GM19023 (cell line): ENCODE measurements at regions not wholly inside any gene's neighbourhood (a gene's known extent, or its start where the extent isn't known, plus 50 kb on each side); places are given as distances from the start of the nearest gene placed in this dataset.
"Not testable (repeated sequence)": the region's sequence is repeated elsewhere in the genome, so short reads cannot be mapped to it uniquely, and the experiment has no call there.

Experiments used
- ATAC-seq: cut with Tn5 transposase; IDR thresholded peaks from one replicate; pipeline ENCODE4 v1.9.1; 2021; ENCODE audit warnings: mild to moderate bottlenecking, moderate library complexity; ENCODE audit not compliant: unreplicated experiment

DNA sequence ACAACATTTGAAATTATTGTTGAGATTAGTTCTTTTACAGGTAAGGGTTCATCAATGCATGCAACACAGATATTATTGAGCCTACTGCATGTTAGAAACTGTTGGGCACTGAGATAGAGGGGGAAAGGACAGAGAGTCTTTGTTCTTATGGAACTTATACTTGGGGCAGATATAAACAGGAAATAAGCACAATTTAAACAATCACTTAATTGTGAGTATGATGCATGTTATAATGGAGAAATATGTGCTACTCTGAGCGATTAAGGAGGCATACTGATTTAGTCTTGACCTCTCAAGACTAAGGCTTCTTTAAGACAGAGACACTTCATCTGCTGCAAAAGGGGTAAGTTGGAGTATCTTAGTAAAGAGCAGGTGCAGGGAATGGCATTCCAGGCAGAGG lies 593.3 kb downstream of the CCSER2 start:
- no peak for ATAC-seq

GRCh38 chr10:84924131-84924530 lies 595.7 kb downstream of the CCSER2 start:
- no peak for ATAC-seq

- no peak for ATAC-seq
Measured at GRCh38 chr10:84925495-84925894, 597.1 kb downstream of the CCSER2 start.

DNA sequence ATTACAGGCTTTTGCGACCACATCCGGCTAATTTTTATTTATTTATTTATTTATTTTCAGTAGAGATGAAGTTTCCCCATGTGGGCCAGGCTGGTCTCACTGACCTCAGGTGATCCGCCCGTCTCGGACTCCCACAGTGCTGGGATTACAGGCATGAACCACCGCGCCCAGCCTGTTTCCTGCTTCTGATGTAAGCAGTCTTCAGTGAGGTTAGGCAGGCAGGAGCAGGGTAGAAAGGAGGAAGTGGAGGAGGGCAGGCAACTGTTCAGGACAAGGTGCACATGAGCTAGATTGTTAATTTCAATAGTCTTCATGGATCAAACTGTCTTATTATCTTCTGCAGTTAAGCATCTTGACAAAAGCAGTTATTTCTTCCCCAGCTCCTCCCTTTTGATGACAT lies 605.0 kb downstream of the CCSER2 start:
- no peak for ATAC-seq

GRCh38 chr10:84935772-84936171 lies 607.4 kb downstream of the CCSER2 start:
- no peak for ATAC-seq

- ATAC-seq, result no peak
Measured at GRCh38 chr10:84938117-84938905, 609.9 kb downstream of the CCSER2 start.

DNA sequence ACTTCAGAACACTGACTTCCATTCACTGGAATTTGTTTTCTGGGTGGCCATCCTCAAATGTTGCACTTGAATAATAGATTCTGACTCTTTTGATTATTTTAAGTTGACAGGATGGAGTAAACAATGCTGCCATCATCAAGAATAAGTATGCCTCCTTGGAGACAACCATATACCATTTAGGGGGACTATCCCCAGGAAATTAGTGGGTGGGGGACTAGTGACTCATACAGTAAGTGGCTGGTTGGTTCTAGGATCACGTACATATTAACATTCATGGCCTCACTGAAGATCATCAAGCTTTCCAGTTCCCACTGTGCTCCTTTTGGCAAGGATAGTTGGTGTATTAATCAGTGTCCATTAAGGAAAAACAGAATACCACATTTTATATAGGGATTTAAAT lies 615.2 kb downstream of the CCSER2 start:
- ATAC-seq, result no peak

GRCh38 chr10:84944187-84944586 lies 615.8 kb downstream of the CCSER2 start:
- ATAC-seq, result no peak

DNA sequence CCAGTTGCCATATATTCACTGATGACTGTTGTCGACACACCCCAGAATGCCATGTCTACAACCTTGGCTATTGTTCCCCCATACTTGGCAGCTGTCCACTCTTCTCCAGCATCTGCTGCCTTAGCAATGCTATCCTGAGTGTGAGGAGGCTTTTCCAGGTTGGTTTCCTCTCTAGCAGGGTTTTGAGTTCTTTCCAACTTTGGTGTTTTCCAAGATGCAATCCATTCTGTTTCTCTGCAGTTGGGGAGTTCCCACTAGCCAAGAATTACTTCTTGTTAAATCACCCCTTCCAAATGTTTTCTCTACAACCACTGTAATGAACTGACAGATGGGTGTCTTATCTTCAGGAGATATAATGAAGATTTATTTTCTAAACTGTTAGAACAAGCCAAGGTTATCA lies 617.4 kb downstream of the CCSER2 start:
- ATAC-seq, result no peak

GRCh38 chr10:84946904-84947303 lies 618.5 kb downstream of the CCSER2 start:
- ATAC-seq, result no peak

DNA sequence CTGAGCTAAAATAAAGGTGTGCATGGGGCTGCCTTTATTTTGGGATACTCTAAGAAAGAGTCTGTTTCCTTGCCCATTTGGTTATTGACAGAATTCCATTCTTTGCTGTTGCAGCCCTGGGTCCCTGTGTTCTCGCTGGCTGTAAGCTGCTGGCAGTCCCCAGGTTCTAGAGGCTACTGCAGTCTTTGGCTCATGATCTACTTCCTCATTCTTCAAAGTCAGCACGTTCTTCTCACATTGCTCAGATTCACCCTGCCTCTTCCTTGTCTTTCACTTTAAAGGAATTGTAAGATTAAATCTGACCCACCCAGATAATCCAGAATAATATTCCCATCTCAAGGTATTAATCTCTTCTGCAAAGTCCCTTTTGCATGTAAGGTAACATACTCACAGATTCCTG lies 620.3 kb downstream of the CCSER2 start:
- no peak for ATAC-seq

DNA sequence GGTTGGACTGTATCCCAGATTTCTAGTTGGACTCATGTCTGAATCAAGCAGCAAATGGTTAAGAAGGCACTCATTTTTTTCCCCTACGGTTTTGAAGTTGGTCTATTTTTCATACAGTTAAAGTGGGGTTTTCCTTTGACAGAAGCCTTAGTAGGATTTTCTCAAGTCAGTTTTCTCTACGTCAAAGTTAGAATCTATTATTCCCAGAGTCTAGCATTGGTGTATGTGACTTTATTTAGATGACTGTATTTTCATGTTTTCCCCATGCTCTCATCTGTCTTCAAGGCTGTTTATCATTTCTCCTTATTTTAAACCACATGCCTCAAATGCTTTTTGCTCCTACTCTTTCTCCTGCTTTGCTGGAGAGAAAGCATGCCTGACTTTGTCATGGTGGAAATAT lies 623.2 kb downstream of the CCSER2 start:
- no peak for ATAC-seq

- ATAC-seq, result no peak
Measured at GRCh38 chr10:84957427-84957826, 629.0 kb downstream of the CCSER2 start.

DNA sequence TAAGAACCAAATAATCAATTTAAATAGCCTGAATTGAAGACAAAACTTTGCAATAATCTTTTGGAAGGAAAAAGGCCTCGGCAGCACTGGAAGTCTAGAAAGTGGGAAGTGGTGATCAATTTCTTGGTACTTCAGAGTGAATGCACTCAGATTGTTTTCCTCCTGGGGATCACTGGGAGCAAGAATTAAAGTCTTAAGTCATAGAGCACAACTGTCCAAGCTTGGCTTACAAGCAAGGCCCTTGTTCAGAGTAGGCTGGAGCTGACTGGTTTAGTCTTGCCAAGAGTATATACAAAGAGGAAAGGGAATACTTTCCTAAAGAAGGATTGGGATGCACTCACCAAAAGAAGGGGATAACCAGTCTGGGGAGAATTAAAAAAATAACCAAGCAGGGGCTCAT lies 637.1 kb downstream of the CCSER2 start:
- ATAC-seq, result no peak

DNA sequence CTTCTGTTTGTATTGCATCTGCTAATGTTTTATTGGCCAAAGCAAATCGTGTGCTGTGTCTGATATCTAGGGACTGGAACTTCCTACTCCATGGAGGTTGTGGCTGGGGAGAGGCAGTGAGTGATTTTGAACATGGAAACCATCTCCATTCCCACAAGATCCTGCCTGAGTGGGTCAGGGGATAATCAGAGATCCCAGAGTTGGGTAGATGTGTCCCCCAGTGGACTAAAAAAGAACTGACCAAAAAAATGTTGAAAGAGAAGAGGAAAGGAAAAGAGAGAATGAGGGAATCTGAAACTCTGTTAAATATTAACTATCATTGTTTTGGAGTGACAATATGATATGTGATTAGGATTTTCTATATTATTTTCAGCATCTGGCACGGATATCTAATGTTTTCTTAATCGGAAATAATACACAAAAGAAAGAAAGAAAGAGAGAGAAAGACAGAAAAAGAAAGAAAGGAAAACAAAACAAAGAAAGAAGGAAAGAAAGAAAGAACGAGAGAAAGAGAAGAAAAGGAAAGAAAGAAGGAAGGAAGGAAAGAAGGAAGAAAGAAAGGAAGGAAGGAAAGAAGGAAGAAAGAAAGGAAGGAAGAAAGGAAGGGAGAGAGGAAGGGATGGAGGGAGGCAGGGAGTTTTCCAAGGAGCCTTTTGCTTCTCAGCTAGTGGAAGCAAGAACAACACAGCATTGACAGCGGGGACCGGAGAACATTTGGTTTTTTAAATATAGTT lies 638.5 kb downstream of the CCSER2 start:
- no peak for ATAC-seq

- not testable (repeated sequence) for ATAC-seq
Measured at GRCh38 chr10:84969297-84969696, 640.9 kb downstream of the CCSER2 start.

- ATAC-seq, result no peak
Measured at GRCh38 chr10:84987039-84987438, 658.6 kb downstream of the CCSER2 start.

DNA sequence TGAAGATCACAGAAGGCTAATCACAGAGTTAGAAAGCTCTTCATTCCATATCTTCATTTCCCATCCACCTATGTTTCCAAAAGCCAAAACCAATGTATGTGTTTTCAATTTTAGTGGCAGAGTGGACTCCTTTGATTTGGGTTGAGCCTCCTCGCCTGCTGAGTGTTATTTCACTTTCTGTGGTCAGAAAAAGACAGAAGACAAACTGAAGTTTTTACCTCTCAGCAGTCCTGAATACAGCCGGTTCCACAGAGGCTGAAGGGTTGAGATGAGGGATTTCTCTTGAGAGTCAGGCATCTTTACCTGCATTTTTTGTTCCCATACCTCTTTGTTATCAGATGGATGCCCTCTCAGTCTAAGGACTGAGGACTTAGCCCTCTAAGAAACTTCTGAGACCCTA lies 659.6 kb downstream of the CCSER2 start:
- no peak for ATAC-seq

GRCh38 chr10:84990713-84991112 lies 662.3 kb downstream of the CCSER2 start:
- ATAC-seq, result no peak

DNA sequence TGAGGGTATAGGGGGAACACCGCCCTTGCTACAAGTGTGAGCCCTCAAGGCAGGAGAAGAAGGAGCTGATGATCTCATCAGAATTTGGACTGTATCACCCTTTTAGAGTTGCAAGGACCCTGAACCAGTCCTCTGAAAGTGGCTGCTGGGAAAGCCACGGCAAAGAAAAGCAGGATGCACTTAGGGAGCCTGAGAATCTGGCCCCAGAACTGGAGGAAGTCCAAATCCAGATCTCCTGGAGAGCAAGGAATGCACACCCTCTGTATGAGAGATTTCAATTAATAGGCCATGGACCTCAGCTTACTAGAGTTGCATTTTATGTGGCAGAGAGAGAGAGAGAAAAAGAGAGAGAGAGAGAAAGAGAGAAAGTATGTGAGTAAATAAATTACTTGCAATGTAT lies 662.9 kb downstream of the CCSER2 start:
- no peak for ATAC-seq

GRCh38 chr10:84993251-84994035 lies 665.1 kb downstream of the CCSER2 start:
- no peak for ATAC-seq

DNA sequence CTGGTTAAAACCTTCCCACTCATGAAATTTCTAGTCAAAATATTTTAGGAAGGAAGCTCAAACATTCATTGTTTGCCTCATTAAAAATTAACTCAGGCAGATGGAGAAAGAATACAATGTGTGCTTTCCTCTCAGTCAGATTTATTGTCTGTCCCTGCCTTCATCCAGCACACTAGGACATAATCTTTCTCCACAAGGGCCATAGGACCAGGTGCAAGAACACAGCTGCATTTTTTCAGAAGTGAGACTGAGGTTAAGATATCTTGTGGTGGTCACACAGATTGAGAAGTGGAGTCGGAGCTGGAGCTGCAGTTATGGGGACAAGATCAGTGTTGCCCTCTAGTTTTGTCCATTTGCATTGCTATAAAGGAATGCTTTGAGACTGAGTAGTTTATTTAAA lies 666.3 kb downstream of the CCSER2 start:
- ATAC-seq, result no peak
